A673 (cell line): ENCODE measurements at regions not wholly inside any gene's neighbourhood (a gene's known extent, or its start where the extent isn't known, plus 50 kb on each side); places are given as distances from the start of the nearest gene placed in this dataset.

Experiments
- EZH2 ChIP-seq: fragments of 200-600 bp; sonication (generic); IDR thresholded peaks from 2 replicates; pipeline ENCODE4 v1.6.1; 2017; ENCODE audit warnings: borderline replicate concordance, low read depth, mild to moderate bottlenecking, mixed read lengths, antibody characterized with exemption, low read length; ENCODE audit not compliant: poor library complexity, severe bottlenecking
- TF ChIP-seq, protein P1 (sequence below): fragments of 300-800, 200-600 bp; sonication (generic); conservative IDR thresholded peaks from 2 replicates; pipeline ENCODE4 v1.5.1; 2017; ENCODE audit warnings: low read depth, mild to moderate bottlenecking, antibody characterized with exemption, low read length, moderate library complexity, mixed read lengths

DNA sequence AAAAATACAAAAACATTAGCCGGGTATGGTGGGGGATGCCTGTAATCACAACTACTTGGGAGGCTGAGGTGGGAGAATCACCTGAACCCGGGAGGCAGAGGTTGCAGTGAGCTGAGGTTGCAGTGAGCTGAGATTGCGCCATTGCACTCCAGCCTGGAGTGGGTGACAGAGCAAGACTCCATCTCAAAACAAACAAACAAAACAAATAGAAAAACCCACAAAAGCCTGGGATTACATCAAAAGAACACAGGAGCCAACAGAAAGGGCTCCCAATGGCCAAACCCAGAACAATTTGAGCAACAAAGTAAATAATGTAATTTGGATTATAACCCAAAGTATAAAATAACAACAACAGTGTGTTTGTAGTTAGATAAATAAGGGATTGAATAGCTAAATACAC, 159.8 kb downstream of the UXS1 start:
- TF ChIP-seq, protein P1, sequence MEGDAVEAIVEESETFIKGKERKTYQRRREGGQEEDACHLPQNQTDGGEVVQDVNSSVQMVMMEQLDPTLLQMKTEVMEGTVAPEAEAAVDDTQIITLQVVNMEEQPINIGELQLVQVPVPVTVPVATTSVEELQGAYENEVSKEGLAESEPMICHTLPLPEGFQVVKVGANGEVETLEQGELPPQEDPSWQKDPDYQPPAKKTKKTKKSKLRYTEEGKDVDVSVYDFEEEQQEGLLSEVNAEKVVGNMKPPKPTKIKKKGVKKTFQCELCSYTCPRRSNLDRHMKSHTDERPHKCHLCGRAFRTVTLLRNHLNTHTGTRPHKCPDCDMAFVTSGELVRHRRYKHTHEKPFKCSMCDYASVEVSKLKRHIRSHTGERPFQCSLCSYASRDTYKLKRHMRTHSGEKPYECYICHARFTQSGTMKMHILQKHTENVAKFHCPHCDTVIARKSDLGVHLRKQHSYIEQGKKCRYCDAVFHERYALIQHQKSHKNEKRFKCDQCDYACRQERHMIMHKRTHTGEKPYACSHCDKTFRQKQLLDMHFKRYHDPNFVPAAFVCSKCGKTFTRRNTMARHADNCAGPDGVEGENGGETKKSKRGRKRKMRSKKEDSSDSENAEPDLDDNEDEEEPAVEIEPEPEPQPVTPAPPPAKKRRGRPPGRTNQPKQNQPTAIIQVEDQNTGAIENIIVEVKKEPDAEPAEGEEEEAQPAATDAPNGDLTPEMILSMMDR, result no peak
- TF ChIP-seq EZH2, result no peak
